ENCODE measurements at regions not wholly inside any gene's neighbourhood (a gene's known extent, or its start where the extent isn't known, plus 50 kb on each side); places are given as distances from the start of the nearest gene placed in this dataset.

- no peak overlapping the region for H3K9ac ChIP-seq (ENCODE audit: insufficient read depth, low read depth, low read length)
- in situ Hi-C loops (cut with HindIII; ENCODE audit: extremely low pct_ligation_motif_present, low pct_unique_long_range_greater_than_20kb) (no loop called here), intact Hi-C loops (cut with micrococcal nuclease; ENCODE audit: unreplicated experiment) (no loop called here)
- no TSS peak for BruUV-seq (replicated peaks)
- H3K4me2 ChIP-seq (ENCODE audit: low read depth, low read length): no peak overlapping the region
- no peaks in the 10 kb centered on the region for H3K27me3 ChIP-seq (ENCODE audit: control insufficient read depth in 1 of 2, insufficient read depth in 2 of 2, low read length in 2 of 2)
- ChIA-PET POLR2A (no interaction called here), CTCF (ENCODE audit: low intra/inter-chr PET ratio, low total read pairs) (no interaction called here)
- H3K4me3 ChIP-seq (replicated peaks in 1 of 3; ENCODE audit: insufficient read depth in 1 of 3, low read depth in 2 of 3, low read length in 3 of 3): no peak overlapping the region
- H3K79me2 ChIP-seq (ENCODE audit: insufficient read depth, low read length): no peaks in the 10 kb centered on the region
- no peak overlapping the region for H3K27ac ChIP-seq (ENCODE audit: extremely low read length, insufficient read depth, low read length)
- ATAC-seq: no peak
- H3K36me3 ChIP-seq (replicated peaks in 1 of 2; ENCODE audit: control insufficient read depth in 1 of 2, insufficient read depth in 2 of 2, low read length in 2 of 2): no peaks in the 10 kb centered on the region
- H4K20me1 ChIP-seq (ENCODE audit: insufficient read depth, low read length): no peaks in the 10 kb centered on the region
- H3K9me3 ChIP-seq (ENCODE audit: low read length): no peaks in the 10 kb centered on the region
- no peak for DNase-seq (ENCODE audit: low spot score)
- no peak for TF ChIP-seq ZNF326 (CRISPR knock-in tag; IDR thresholded peaks at IDR 0.05; ENCODE audit: borderline replicate concordance)
- TF ChIP-seq ZFP1 (CRISPR knock-in tag; IDR thresholded peaks at IDR 0.05): no peak
- no peak for TF ChIP-seq HDAC6 (IDR thresholded peaks at IDR 0.05; ENCODE audit: low read depth, low read length)
- no peak for TF ChIP-seq ZNF615 (CRISPR knock-in tag; IDR thresholded peaks at IDR 0.05; ENCODE audit: borderline replicate concordance)
- TF ChIP-seq SRSF9 (IDR thresholded peaks at IDR 0.05; ENCODE audit: borderline replicate concordance, insufficient read depth, low read depth, low read length, poor library complexity, severe bottlenecking): no peak
- no peak for TF ChIP-seq GATAD1 (CRISPR knock-in tag; IDR thresholded peaks at IDR 0.05)
- no peak for TF ChIP-seq HOXA7 (CRISPR knock-in tag; IDR thresholded peaks at IDR 0.05)
- TF ChIP-seq GLMP (CRISPR knock-in tag; IDR thresholded peaks at IDR 0.05; ENCODE audit: borderline replicate concordance): no peak
- no peak for TF ChIP-seq AKAP8 (CRISPR knock-in tag; IDR thresholded peaks at IDR 0.05)
- no peak for TF ChIP-seq ZNF30 (CRISPR knock-in tag; IDR thresholded peaks at IDR 0.05)
- TF ChIP-seq ZSCAN29 (CRISPR knock-in tag; conservative IDR thresholded peaks at IDR 0.05): no peak
- TF ChIP-seq ZKSCAN1 (IDR thresholded peaks at IDR 0.05; ENCODE audit: low read length): no peak
- no peak for TF ChIP-seq ZSCAN30 (CRISPR knock-in tag; IDR thresholded peaks at IDR 0.05)
- WGBS (ENCODE audit: low lambda C conversion rate): 21% methylated on average over 4 of the region's 4 CpGs
- H3K4me1 ChIP-seq (ENCODE audit: insufficient read depth, low read length): no peaks in the 10 kb centered on the region
- FAIRE-seq: no peak
- no peak overlapping the region for H2AFZ ChIP-seq (ENCODE audit: low read length)
These were observed 259.9 kb downstream of the CTH start for GRCh38 chr1:70671006-70671405.
